NCI-H226 (cell line): ENCODE measurements at regions not wholly inside any gene's neighbourhood (a gene's known extent, or its start where the extent isn't known, plus 50 kb on each side); places are given as distances from the start of the nearest gene placed in this dataset.

Experiments
- DNase-seq: peaks from one replicate; pipeline ENCODE4 v3.0.0-alpha.2; 2015

DNA sequence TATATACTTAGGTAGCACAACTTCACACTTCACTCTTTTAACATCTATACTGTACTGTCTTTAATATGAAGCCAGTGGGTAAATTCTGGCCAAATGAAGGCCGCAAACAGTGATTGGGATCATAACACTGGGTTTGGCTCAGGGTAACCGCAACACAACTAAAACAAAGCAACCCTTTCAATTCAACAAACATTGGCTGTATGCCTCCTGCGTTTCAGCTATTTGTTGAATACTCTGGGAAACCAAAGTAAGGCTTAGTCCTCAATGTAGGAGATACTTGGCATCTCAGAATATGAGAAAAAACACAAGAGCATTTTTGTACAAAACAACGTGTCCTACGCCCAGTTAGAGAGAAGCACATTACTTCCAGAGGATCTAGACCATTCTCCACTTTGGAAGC lies 693.3 kb upstream of the KLHL29 start:
- no peak for DNase-seq

DNA sequence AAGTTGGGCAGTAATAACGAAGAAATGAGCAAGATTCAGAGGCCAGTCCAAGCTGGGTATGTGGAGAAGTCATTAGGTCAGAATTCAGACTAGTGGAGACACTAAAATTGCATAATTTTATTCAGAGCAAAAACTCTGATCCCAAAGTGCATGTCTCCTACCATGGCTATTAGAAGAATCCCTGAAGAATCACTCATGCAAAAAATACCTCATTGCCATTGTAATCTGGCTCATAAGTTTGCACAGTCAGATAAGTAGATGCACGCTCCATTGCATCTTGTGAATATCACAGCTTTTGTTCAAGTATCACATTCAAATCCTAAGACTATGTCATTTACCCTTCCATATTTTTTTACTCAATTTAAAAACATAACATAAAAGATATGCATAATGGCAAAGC lies 692.2 kb upstream of the KLHL29 start:
- DNase-seq = no peak

DNA sequence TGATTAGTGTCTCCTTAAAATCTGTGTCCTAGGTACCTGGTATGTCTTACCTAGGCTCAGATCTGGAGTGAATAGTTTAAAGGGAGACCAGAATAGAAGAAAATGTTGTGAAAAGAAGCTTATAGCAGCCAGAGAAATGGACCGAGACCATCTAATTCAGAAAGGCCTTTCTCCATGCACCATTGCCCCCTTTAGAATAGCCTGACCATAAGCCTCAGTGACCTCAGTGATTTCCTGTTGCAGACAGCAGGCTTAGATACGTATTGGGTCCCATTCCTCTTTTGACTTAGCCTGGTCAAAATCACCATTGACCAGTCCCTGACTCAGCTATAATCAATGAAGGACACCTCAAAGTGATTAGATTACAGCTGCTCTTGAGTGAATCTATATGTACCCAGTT lies 690.7 kb upstream of the KLHL29 start:
- DNase-seq = no peak

DNA sequence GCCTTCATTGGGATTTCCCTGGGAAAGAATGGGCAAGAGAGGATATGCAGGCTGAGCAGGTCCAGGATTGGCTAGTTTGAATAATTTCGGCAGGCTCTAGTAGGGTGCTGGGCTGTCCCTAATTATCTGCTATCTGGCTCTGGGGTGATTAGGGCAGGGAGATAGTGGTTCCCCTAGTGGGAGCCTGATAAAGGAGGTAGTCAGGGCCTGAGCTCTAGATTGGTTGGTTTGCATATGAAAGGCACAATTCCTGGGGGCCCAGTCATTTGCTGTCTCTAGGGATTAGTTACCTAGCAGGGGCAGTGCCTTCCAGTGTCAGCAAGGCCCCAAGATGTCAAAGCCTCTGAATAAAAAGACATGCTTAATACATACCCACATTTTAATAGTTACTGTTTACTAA lies 690.1 kb upstream of the KLHL29 start:
- no peak for DNase-seq

DNA sequence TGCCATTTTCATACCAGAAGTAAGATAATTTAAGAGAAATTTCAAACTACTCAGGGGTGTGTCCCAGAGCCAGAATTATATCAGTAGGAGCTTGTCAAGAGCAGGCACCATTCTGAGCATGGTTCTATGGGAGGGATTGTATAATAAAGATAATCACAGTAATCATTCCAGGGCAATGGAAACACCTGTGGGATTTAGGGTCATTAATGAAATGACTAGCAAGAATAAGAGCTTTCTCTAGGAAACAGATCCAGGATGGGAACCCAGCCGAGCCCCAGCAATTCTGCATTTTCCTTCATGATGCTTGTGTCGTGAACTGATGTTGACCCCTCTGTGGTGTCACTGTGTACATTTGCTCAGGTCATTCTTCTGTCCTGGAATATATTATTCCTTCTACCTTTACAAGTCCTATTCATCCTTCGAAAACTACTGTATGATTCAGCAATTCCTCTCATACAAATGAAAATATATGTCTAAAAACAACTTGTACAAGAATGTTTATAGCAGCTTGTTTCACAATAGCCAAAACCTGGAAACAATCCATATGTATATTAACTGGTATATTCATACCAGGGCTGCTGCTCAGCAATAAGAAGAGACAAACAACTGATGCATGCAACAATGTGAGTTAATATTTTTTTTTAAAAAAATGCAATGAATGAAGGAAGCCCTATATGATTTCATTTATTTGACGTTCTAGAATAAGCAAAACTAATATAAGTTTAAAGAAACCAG lies 687.8 kb upstream of the KLHL29 start:
- no peak for DNase-seq

DNA sequence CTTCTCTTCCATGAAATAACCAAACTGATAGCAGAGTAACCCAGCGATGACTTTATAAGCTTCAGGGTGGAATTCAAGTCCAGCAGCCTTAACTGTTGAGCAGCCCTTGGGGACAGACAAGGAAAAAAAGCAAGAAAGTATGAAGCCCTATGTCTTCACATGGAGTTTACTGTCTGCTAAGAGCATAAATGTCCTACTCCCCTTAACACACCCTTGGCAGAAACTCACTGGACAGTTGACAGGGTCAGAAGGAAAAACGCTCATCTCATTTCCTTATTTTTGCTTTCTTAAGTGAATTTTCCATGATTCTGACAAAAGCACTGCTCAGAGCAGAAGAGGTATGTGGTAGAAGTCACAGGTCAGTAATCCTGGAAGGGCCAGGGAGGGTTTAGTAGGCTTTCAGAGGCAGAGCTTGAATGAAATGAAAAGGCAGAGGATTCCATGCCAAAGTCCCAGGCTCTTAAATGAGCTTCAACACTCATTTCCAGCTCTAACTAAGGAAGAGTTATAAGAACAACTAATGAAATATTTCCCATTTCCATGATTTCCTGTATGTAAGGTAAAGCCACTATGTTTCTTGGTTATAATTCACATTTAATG lies 683.3 kb upstream of the KLHL29 start:
- DNase-seq = no peak

DNA sequence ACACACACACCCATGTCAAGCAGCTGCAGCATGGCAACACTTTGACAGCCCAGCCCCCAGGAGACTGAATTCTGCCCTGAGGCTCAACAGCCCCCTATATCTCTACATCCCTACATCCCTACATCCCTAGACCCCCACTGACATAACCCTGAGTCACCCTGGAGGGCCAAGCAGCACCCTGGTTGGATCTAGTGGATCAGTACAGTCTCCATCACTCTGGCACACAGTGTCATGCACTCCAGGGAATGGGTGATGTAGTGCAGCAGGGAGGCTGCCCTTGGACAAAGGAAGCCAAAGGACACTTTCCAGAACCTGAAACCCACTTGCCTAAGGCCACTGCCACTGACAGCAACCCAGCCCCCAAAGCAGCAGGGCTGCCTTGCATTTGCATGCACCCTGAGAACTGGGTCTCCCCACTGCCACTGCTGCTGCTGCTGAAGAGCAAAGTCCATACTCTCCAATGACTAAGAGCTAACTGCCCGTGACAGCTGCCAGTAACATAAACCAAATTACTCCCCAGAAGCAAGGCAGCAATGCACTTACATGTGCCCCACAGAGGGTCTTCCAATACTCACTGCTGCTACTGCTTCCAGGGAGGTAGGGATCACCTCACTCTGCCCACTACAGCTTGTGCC lies 681.6 kb upstream of the KLHL29 start:
- DNase-seq = no peak

DNA sequence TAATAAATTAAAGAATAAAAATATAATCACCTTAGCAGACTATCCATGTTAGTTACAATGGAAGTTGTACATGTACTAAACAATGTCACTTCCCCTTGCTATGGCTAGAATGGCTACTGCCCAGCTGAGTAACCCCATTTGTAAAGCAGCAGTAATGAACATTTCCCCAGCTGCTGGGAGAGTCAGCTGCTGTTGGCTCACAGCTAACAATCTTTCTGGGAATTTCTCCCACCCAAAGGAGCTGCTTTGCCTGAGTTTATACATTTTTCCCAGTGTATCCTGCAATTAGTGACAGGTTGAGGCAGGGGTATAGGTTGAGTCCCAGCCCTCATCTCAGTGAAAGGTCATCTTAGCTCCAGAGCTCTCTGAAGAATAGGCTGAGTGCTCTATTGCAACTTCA lies 665.6 kb upstream of the KLHL29 start:
- no peak for DNase-seq

DNA sequence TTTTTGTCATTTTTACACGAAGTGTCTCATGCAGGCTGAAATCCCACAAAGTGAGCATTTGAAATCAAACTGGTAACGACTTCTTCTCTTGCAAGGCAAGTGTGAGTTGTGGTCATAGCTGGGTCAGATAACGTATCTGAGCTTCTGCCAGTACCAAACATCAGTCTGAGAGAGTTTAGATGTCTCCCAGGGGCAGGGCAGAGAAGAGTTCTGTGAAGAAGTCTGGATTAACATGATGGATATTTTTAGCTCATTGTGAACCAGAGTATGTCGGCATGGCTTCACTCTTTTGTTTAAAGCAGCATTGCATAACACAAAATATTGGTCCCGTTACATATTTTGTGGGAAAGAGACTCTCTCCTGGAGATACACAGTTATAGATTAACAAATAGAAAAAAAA lies 655.5 kb upstream of the KLHL29 start:
- no peak for DNase-seq

DNA sequence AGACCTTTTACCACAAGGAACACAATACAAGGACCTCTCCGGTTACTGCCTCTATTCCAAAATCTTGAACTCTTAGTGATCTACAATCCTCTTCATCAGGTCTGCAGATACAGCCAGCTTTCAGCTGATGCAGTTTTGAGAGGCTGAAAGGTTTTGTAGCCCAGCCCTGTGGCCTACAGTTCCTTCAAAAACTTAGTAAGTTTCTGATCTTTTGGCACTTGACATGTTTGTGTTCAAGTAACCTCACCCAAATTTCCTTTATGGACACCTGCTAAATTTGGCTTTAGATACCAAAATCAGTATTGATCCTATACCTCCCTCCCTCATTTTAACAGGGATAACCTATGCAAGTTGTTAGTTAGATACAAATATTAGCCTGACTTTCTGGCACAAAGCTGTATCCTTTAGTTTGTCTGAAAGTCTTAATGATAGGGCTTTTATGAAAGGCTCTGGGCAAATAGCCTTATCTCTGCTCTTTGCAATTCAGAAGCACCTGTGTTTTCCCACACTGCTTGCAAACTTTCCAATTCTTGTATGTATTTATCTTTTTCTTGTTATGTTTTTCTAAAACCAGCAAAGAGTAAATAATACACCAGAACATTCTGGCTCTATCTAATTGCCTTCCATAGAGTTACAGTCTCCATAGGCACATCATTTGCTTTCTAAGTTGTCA lies 650.5 kb upstream of the KLHL29 start:
- DNase-seq = no peak

DNA sequence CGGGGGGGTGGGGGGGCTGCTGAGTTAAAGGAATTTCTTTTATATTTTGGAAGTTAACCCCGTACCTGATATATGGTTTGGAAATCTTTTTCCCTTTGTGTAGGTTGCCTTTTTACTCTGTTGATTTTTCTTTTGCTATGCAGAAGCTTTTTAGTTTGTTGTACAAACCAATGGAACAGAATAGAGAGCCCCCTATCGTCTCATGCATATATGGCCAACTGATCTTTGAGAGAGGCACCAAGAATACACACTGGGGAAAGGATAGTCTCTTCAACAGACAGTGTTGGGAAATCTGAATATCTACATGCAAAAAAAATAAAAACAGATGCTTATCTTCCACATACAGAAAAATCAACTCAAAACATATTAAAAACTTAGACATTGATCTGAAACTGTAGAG lies 647.8 kb upstream of the KLHL29 start:
- no peak for DNase-seq

DNA sequence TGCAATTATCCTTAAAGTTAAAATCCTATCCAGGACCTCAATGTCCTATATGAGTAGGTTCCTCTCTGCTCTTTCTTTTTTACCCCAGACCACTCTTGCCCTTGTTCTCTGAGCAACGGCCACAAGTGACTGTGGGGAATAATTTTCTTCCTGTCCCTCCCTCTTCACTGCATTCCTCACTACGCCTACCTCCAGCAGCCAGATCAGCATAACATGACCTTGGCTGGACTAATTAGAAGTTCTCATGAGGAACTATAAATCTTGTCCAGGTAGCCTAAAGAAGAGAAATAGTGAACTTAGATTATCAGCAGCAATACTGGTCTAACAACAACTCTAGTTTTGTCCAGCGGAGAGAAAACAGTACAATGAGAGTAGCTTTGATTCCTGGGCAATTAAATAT lies 643.8 kb upstream of the KLHL29 start:
- no peak for DNase-seq

DNA sequence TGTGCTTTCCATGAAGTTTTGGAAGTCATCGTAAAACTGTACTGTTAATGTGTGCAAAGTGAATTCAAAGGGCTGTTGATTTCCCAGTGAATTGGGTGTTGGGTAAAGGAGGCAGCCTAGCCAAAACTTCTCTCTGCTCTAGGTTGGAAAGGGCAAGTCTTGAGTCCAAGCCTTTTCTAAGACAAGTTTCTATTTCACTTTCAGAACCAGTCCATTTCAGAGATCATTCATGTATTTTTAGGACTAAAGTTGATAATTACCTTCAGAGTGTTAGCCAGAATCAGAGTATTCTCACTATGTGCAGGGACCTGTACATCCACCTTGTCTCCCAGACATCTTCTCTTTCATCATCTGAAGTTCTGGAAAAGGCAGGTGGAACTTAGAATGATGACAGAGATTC lies 636.1 kb upstream of the KLHL29 start:
- no peak for DNase-seq

DNA sequence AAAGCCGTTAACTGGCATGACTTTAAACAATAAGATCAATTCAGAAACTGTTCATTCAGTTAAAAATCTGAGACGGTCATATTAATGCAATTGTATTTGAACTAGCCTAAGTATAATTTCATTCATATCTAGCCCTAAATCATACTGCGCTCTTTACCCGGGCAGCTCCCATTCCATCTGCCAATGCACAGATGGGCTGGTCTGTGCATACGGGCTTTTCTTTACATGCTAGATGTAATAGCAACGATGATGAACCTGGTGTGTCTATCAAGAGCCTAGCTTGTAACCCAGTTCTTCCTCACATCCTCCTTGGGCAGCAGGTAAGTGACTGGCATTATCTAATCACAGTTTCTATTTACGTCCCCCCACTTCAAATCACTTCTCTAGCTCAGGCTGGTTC lies 631.5 kb upstream of the KLHL29 start:
- no peak for DNase-seq

DNA sequence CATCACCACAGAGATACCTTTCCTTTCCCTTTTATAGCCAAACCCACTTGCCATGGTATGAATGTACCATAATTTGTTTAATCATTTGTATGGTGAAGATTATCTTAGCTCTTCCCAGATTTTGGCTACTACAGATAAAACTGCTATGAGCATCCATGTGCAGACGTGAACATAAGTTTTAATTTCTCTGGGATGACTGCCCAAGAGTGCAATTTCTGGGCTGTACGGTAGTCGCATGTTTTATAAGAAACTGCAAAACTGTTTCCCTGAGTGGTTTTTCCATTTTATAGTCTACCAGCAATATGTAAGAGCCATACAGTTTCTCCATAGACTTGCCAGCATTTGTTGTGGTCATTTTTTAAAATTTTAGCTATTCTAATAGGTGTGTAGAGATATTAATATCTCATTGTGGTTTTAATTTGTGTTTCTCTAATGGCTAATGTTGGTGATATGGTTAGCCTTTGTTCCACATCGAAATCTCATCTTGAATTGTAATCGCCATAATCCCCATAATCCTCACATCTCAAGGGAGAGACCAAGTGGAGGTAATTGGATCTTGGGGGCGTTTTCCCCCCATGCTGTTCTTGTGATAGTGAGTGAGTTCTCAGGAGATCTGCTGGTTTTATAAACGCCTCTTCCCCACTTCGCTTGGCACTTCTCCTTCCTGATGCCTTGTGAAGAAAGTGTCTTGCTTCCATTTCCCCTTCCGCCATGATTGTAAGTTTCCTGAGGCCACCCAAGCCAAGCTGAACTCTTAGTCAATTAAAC lies 628.5 kb upstream of the KLHL29 start:
- no peak for DNase-seq

DNA sequence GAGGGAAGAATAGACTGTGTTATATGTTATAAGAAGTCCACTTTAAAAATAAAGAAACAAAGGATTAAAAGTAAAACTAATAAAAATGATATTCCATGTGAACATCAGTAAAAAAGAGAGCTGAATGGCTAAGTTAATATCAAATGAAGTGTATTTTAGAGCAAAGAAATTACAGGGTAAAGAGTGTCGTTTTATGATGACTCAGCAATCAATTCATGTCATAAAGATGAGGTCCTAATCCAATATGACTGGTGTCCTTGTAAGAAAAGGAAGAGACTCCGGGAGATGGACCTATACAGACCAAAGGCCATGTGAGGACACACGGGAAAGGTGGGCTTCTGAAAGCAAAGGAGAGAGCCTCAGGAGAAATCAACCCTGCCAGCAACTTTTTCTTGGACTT lies 615.5 kb upstream of the KLHL29 start:
- DNase-seq = no peak

DNA sequence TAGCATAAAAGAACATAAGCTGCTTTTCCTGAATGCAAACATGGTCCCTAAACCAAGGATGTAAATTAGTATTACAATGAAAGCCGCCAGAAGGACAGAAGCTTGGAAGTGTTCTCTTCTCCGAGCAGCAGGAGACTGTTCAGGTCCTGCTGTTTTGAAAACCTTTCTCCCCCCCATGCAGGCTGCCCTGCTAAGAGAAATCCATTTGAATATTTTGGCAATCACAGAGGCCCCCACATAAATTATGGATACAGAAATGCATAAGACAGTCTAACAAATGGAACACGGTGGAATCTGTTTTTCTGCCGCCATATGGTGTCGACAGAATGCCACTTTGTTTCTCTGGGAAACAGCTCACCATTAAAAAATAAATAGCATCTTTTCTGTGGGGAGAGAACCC lies 600.4 kb upstream of the KLHL29 start:
- DNase-seq = no peak

DNA sequence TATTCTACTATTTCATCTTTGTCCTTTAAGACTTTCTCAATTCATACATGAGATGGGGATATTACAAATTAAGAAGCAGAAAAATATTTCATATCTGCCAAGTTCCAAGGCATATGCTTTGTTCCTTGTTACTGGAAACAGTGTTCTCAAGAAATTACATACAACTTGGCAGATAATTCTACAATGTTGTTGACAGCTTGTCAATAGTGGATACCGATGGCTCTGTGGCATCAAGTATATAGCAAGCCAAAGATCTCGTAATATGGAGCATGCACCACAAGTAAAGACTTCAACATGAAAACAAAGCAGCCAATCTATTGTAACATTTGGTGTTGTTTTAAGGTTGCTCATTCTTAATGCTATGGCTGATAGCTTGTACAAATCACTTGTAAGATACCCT lies 598.2 kb upstream of the KLHL29 start:
- no peak for DNase-seq

DNA sequence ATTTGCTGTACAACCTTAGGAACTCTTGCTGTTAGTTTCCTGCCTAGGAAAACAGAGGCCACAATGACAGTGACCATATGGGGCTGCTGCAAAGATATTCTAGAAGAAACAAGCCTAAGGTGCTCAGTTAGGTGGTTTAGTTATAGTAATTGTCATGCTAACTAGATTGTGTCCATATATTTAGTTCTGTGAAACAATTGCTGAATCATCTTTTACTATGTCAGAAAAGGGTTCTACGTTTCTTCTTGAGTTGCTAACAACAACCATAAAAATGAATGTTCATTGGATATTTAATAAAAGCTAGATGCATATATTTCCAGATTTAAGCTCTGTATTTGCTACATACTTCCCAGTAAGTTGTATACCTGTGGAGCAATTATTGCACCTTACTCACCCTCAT lies 597.2 kb upstream of the KLHL29 start:
- no peak for DNase-seq

DNA sequence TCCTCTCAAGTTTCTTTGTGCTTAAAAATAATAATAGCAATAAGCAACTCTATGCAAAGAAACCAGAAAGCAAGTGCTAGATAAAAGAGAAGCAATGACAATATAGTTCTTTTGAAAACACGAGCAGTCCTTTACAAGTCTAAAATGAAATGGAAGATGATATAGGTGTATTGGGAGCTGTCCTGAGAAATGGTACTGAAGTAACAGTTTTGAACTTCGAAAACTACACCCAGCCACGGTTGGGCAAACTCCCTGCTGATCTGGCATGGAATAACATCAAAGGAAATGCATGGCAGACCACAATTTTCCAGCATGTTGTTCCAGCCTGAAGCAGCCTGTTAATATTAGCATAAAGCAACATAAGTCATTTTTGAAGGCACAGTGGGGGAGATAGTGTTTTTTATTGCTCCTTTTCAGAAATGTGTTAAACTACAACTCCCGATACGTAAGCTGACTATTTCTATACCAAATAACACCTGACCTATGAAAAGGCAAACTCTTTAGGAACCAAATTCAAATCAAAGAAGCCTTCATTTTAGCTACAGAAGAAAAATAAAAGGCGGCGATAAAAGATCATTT lies 596.1 kb upstream of the KLHL29 start:
- no peak for DNase-seq

DNA sequence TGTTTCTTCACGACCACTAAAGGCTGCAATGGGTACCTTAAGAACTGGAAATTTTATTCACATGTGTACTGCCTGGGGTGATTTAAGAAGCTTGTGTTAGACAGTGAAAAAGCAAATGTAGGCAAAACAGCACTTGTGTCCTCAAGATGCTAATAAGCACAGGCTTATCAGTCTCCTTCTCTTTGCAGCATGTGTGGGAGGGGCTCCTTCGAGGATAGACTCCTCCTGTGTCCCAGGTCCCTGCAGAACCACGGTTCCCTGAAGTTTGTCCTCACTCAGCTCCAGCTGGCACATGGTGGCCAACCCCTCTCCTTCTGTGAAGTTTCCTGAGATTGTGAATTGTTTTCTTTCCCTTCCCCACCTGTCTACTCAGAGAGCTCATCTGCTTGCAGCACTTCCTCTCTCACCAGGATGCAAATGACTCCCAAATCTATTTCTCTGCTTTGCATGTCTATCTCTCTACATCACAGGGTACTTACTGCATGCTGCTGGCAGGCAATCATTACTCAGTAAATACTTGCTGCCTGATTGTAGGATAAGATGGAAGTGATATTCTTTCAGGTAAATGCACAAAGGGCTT lies 589.6 kb upstream of the KLHL29 start:
- DNase-seq = no peak

DNA sequence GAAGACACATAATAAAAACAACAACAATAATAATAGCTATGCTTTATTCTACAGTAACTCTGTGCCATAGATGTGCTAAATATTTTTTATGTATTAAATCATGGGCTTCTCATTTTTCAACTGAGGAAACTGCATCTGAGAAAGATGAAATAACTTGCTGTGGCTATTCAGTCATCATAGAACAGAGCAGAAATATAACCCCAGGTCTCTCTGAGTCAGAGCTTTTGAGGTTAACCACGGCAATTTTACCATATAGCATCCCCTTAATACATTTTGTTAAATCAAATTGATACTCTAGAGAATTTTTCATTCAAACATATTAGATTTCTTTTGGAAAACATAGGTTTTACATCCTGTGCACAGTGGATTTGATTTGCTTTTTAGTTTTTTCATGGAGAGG lies 586.6 kb upstream of the KLHL29 start:
- DNase-seq = no peak

DNA sequence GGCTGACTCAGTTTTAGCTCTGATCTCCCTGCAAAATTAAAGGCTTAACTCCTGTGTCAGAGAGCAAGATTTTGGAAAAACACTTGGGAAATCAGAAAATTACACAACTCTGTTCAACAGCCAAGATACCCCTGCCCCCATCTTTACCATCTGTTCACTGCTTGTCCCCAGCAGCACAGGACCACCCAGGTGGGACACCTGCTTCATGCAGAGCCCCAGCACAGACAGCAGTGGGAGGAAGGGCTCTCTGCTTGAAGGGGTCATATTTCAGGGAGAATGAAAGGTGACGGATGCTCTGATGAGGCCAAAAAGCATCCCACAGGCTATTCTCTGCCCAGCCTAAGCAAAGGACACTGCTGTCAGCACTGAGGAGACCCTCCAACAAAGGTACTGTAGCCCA lies 584.6 kb upstream of the KLHL29 start:
- DNase-seq = no peak
